AG09319 (cell line): ENCODE measurements at regions not wholly inside any gene's neighbourhood (a gene's known extent, or its start where the extent isn't known, plus 50 kb on each side); places are given as distances from the start of the nearest gene placed in this dataset.
A peak's percentile ranks its signal among the peaks of the same experiment; 100 is the strongest.

Experiments used
- DNase-seq: peaks from one replicate; pipeline ENCODE4 v3.0.0-alpha.2; 2010; ENCODE audit warnings: low read depth; ENCODE audit errors: extremely low read depth
- CTCF ChIP-seq: IDR thresholded peaks from 2 replicates; pipeline ENCODE4 v1.5.1; 2011; ENCODE audit warnings: low read depth, mild to moderate bottlenecking, inconsistent platforms, low read length, moderate library complexity

GRCh38 chr9:38229104-38229500 lies 160.1 kb upstream of the SHB start:
- no peak for DNase-seq
- no peak for TF ChIP-seq CTCF

DNA sequence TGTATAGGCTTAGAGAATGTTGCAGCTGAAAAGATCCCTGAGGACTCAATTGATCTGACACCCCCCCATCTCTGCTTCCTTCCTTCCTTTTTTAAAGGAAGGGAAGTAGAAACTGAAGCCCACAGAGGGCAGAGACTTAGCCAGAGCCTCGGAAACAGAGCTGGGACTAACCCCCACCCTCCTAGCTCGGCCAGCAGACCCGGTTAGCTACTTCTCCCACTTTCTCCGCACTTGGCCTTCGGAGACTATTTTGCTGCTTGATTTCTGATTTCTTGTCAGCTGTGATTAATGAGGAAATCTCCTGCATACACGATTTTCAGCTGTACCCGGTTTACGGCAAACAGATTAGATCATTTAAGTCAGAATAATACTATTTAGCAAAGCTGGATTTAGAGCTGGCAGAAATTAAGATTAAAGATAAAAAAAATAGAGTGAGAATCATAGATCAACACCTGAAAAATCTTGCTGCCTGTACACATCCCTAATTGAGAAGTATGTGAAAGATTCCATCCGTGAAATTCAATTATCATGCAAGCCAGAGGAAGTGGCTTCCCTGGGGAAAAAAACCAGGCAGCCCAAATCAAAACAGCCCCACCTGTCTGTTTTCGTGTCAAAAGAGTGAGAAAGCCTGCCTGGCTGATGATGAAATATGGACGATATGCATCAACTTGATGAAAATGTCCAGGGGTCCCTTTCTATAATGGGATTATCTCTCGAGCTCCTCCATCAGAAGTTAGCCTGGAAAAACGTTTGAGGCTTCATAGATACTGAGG lies 159.5 kb upstream of the SHB start:
- DNase-seq = no peak
- no peak for TF ChIP-seq CTCF

- TF ChIP-seq CTCF = no peak
- no peak for DNase-seq
Observed at GRCh38 chr9:38227656-38228055, 158.6 kb upstream of the SHB start.

DNA sequence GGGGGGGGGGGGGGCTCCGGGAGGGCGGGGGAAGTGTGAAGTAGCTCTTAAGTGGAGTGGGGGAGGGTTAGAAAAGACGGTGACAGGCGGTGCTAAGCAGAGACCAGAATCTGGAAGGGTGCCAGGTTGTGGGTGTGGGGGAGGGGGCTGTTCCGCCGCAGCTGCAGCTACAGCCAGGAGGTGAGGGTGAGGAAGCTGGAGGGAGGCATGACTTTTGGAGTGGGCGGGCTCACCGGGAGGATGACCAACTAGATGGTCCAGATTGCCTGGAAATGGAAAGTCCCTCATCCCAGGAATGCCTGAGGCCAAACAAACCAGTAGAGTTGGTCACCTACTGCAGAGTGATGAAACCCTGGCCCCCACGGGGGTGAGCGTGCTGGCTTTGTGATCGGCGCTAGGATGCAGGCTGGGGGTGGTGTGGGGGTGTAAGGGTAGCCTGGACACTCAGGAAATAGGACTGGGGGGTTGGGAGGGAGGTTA lies 158.1 kb upstream of the SHB start:
- DNase-seq = peak; percentile 7
- TF ChIP-seq CTCF = no peak

GRCh38 chr9:38226491-38226951 lies 157.5 kb upstream of the SHB start:
- DNase-seq = no peak
- no peak for TF ChIP-seq CTCF

- no peak for DNase-seq
- TF ChIP-seq CTCF = no peak
Observed at GRCh38 chr9:38224941-38225340, 155.9 kb upstream of the SHB start.

DNA sequence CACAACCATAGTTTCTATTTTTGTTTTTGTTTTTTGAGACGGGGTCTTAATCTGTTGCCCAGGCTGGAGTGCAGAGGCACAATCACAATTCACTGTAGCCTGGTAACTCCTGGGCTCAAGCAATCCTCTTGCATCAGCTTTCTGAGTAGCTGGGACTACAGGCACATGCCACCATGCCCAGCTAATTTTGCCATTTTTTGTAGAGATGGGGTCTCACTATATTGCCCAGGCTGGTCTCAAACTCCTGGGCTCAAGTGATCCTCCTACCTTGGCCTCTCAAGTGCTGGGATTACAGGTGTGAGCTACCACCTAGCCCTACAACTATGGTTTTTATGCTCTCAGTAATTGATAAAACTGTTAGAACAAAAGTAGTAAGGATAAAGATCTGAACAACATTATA lies 147.5 kb upstream of the SHB start:
- no peak for DNase-seq
- no peak for TF ChIP-seq CTCF
